NCI-H1105 treated with DMSO at 0.1 percent for 48 hours (cell line): ENCODE measurements at regions not wholly inside any gene's neighbourhood (a gene's known extent, or its start where the extent isn't known, plus 50 kb on each side); places are given as distances from the start of the nearest gene placed in this dataset.

Experiments
- DNase-seq: peaks from one replicate; lab custom pipeline; 2025; lab: John Stamatoyannopoulos, UW

DNA sequence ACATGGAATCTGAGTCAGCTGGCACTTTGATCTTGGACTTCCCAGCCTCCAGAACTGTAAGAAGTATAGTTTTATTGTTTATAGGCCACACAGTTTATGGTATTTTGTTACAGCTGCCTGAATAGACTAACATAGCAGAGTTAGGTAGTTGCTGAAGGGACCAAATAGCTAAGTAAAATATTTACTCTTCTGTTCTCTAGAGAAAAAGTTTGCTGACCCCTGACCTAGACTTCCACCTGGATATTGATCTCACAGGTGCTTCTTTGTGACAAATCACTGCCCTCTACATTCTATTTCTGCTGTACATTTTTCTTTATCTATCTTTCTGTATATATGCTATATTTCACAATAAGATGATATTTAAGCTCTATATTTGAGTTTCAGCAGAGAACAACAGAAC lies 212.5 kb downstream of the CSNK2A3 start:
- DNase-seq = no peak

- no peak for DNase-seq
Measured at GRCh38 chr11:11137339-11137738, 215.7 kb downstream of the CSNK2A3 start.

DNA sequence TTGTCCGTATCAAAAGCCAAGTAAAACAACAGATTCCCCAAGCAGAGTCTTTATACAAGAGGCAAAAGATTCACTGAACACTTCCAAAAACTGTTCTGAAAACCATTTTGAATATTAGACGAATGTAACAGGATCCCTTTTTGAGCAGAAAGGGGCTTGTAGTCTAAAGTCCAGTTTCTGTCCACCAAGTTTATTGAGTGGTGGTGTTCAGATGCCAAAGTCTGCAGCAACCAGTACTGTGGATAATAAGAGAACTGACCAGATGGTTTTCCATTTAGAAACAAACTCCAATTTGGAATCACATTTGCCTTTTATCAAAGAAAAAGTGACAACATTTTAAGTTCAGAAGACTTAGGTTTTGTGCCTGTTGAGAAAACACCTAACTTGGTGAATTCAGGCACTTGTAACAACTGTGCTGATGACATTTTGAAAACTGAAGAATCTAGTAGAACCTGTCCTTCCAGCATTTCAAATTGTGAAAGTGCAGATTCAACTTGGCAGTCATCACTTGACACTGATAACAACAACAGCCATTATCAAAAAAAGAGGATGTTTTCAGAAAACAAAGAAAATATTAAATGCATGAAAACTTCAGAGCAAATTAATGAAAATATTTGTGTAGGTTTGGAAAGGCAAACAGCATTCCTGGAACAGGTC lies 217.1 kb downstream of the CSNK2A3 start:
- no peak for DNase-seq

GRCh38 chr11:11129118-11129517 lies 223.9 kb downstream of the CSNK2A3 start:
- no peak for DNase-seq

- no peak for DNase-seq
Measured at GRCh38 chr11:11125618-11126017, 227.4 kb downstream of the CSNK2A3 start.

DNA sequence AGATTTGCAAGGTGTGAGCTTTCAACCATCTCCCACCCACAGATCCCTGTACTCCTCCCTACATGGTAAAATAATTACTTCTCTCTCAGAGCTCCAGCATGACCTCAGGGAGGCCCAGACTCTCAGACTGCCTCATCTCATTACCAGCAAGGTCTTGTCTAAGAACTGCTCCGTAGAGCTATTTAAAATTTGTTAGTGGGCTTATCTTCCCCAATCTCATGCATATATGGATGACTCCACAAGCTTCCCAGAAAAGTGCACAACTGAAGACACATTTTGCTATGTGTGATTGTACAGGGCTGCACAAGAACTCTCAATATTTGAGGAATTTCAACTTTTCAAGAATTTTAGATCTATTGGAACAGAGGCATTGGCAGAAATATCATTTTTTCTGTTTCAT lies 230.3 kb downstream of the CSNK2A3 start:
- DNase-seq = no peak

- DNase-seq = no peak
Measured at GRCh38 chr11:11119917-11120316, 233.1 kb downstream of the CSNK2A3 start.

GRCh38 chr11:11117730-11118129 lies 235.3 kb downstream of the CSNK2A3 start:
- no peak for DNase-seq

GRCh38 chr11:11115475-11115874 lies 237.6 kb downstream of the CSNK2A3 start:
- DNase-seq = no peak

GRCh38 chr11:11113626-11114025 lies 239.4 kb downstream of the CSNK2A3 start:
- no peak for DNase-seq

DNA sequence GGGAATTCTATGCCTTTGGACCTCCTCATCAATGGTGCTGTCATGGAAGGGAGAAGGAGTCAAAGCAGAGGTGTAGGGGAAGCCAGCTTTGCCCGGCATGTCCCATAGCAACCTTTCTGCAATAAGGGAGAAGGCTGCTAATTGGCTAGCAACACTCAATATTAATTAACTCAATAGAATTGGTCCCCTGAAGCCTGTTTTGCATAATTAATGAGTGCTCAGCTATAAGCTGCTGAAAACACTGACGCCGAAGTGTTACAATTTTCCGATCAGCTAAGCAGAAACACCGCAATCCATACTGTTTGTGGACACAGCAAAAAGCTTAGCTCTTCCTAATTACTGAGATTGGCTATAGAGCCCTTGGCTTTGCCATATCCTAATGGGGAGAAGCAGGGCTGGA lies 245.0 kb downstream of the CSNK2A3 start:
- no peak for DNase-seq

- DNase-seq = no peak
Measured at GRCh38 chr11:11107076-11107723, 245.8 kb downstream of the CSNK2A3 start.

DNA sequence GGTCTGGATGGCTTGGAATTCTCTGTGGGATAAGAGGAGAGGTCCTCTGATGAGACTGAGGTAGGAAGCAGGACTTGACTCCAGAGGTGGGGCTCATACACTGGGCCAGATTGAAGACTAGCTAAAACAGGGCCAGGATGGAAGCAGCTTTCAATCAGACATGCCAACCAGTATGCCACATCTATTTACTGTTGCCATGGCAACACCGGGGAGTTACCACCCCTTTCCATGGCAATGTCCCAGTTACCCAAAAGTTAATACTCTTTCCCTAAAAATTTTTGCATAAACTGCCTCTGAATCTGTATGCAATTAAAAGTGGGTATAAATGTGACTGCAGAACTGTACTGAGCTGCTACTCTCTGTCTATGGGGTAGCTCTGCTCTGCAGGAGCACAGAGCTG lies 247.5 kb upstream of the ZBED5 start:
- no peak for DNase-seq

- no peak for DNase-seq
Measured at GRCh38 chr11:11095831-11096723, 238.2 kb upstream of the ZBED5 start.

- no peak for DNase-seq
Measured at GRCh38 chr11:11090495-11090894, 232.6 kb upstream of the ZBED5 start.

DNA sequence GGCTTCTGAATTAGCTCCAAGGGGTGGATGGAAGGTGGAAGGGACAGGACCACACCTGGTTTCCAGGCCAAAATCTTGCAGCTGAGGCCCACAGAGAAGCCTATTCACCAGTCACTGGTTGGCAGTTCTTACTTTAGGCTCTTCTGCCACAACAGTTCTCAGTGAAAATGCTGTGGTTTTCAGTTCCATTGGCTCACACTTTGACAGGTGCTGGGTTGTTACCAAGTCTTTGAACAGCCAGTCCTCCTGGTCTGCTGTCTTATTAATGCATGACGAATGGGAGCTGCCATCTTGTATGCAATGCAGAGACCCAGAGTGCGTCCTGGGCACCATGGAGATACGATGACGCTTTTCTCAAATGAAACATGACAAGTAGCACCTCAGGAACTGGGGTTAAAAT lies 232.0 kb upstream of the ZBED5 start:
- no peak for DNase-seq

- no peak for DNase-seq
Measured at GRCh38 chr11:11086979-11087378, 229.1 kb upstream of the ZBED5 start.

GRCh38 chr11:11085580-11085979 lies 227.7 kb upstream of the ZBED5 start:
- no peak for DNase-seq

DNA sequence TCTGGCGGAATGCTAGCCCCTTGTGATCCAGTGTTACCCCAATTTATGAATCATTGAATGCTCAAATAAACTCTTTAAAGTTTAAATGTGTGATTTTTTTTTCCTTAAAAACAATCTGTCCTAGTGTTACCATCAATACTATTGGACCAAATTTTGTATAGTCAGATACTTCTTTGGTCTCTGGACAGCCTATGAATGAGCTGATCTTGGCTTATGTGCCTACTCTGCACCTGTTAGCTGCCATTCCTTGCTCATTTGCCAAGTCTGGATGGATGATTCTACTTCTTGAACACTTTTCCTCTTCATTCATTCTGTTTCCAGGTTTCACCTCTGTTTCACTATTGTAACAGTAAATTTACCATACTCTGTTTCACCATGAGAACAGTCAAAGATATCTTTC lies 226.5 kb upstream of the ZBED5 start:
- DNase-seq = no peak

- no peak for DNase-seq
Measured at GRCh38 chr11:11083441-11083840, 225.6 kb upstream of the ZBED5 start.

- DNase-seq = no peak
Measured at GRCh38 chr11:11082646-11083045, 224.8 kb upstream of the ZBED5 start.

DNA sequence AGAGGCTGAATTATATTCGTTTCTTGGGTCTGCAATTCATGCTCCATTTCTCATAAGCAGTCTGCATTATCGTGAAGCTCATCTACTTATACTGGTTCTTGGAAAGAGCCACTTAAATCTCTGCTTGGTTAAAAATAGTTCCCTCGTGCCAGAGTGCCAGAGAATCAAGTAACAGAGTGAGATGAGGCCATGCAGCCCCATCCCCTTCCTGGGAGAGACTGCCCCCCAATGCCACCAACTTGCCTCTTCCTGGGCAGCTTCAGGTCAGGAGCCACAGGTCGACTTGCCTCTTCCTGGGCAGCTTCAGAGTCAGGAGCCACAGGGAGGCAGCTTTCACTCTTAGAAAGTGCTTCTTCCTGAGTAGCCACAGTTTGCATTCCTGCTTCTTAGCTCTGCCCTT lies 223.9 kb upstream of the ZBED5 start:
- no peak for DNase-seq

DNA sequence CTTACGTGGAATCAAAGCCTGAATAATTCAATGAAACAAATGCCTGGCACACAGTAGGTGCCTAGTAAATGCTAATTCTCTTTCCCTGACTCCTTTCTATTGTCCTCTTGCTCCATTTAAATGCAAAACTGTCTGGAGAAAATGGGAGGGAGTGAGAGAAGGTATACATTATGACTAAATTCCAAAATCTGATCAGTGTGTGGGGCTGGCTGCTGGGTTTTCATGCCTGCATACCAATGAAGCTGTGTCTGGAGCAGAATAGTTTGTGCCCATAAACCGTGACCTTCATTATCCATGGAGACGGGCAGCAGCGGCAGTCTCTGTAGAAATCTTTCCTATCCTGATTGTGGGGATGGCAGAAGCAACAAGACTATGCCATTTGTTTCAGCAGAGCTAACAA lies 223.4 kb upstream of the ZBED5 start:
- no peak for DNase-seq
